ENCODE measurements at regions not wholly inside any gene's neighbourhood (a gene's known extent, or its start where the extent isn't known, plus 50 kb on each side); places are given as distances from the start of the nearest gene placed in this dataset.

- TF ChIP-seq USF1 (IDR thresholded peaks at IDR 0.05) (no peak), EGR1 (IDR thresholded peaks at IDR 0.05) (no peak), RAD21 (IDR thresholded peaks at IDR 0.05; ENCODE audit: low read depth) (no peak), TCF12 (IDR thresholded peaks at IDR 0.05; ENCODE audit: low read depth) (no peak), REST (IDR thresholded peaks at IDR 0.05; ENCODE audit: low read depth) (no peak), CREB1 (IDR thresholded peaks at IDR 0.05; ENCODE audit: low read depth) (no peak), MAX (IDR thresholded peaks at IDR 0.05) (no peak), EP300 (IDR thresholded peaks at IDR 0.05; ENCODE audit: borderline replicate concordance) (no peak), TEAD4 (IDR thresholded peaks at IDR 0.05) (no peak)
These were observed 74.6 kb upstream of the KCND3 start for GRCh38 chr1:112063781-112064728.

- TF ChIP-seq RAD21 (IDR thresholded peaks at IDR 0.05; ENCODE audit: low read depth) (no peak), USF1 (IDR thresholded peaks at IDR 0.05) (no peak), MAX (IDR thresholded peaks at IDR 0.05) (no peak), TCF12 (IDR thresholded peaks at IDR 0.05; ENCODE audit: low read depth) (no peak), EP300 (IDR thresholded peaks at IDR 0.05; ENCODE audit: borderline replicate concordance) (no peak)
These were observed 78.5 kb upstream of the KCND3 start for GRCh38 chr1:112067989-112068388.

GRCh38 chr1:112070677-112071076 lies 81.2 kb upstream of the KCND3 start:
- TF ChIP-seq EGR1 (IDR thresholded peaks at IDR 0.05) (no peak), ZBTB7A (IDR thresholded peaks at IDR 0.05; ENCODE audit: low read depth) (no peak), TEAD4 (IDR thresholded peaks at IDR 0.05) (no peak), MAX (IDR thresholded peaks at IDR 0.05) (no peak), EP300 (IDR thresholded peaks at IDR 0.05; ENCODE audit: borderline replicate concordance) (no peak), NFIC (IDR thresholded peaks at IDR 0.05) (no peak), TCF12 (IDR thresholded peaks at IDR 0.05; ENCODE audit: low read depth) (no peak), YY1 (IDR thresholded peaks at IDR 0.05; ENCODE audit: low read depth) (no peak), RAD21 (IDR thresholded peaks at IDR 0.05; ENCODE audit: low read depth) (no peak), CREB1 (IDR thresholded peaks at IDR 0.05; ENCODE audit: low read depth) (no peak), CEBPB (IDR thresholded peaks at IDR 0.05) (no peak), FOXM1 (IDR thresholded peaks at IDR 0.05; ENCODE audit: borderline replicate concordance, low read depth) (no peak), TAF1 (IDR thresholded peaks at IDR 0.05; ENCODE audit: low read depth) (no peak), USF1 (IDR thresholded peaks at IDR 0.05) (no peak), REST (IDR thresholded peaks at IDR 0.05; ENCODE audit: low read depth) (no peak)

GRCh38 chr1:112074711-112075110 lies 85.2 kb upstream of the KCND3 start:
- no peak for TF ChIP-seq MAX (IDR thresholded peaks at IDR 0.05)
- no peak for TF ChIP-seq FOXM1 (IDR thresholded peaks at IDR 0.05; ENCODE audit: borderline replicate concordance, low read depth)
- TF ChIP-seq RAD21 (IDR thresholded peaks at IDR 0.05; ENCODE audit: low read depth) = no peak
- TF ChIP-seq REST (IDR thresholded peaks at IDR 0.05; ENCODE audit: low read depth) = no peak
- no peak for TF ChIP-seq TCF12 (IDR thresholded peaks at IDR 0.05; ENCODE audit: low read depth)
- TF ChIP-seq CREB1 (IDR thresholded peaks at IDR 0.05; ENCODE audit: low read depth) = no peak
- TF ChIP-seq YY1 (IDR thresholded peaks at IDR 0.05; ENCODE audit: low read depth) = no peak
- no peak for TF ChIP-seq USF1 (IDR thresholded peaks at IDR 0.05)
- TF ChIP-seq EGR1 (IDR thresholded peaks at IDR 0.05) = no peak
- no peak for TF ChIP-seq TAF1 (IDR thresholded peaks at IDR 0.05; ENCODE audit: low read depth)
- no peak for TF ChIP-seq TEAD4 (IDR thresholded peaks at IDR 0.05)
- no peak for TF ChIP-seq NFIC (IDR thresholded peaks at IDR 0.05)
- TF ChIP-seq EP300 (IDR thresholded peaks at IDR 0.05; ENCODE audit: borderline replicate concordance) = no peak
- TF ChIP-seq ZBTB7A (IDR thresholded peaks at IDR 0.05; ENCODE audit: low read depth) = no peak
- no peak for TF ChIP-seq CEBPB (IDR thresholded peaks at IDR 0.05)

Data from Ishikawa (cell line).